Ishikawa (cell line): ENCODE measurements at regions not wholly inside any gene's neighbourhood (a gene's known extent, or its start where the extent isn't known, plus 50 kb on each side); places are given as distances from the start of the nearest gene placed in this dataset.

Experiments used
- CEBPB ChIP-seq: IDR thresholded peaks from 2 replicates; pipeline ENCODE4 v1.6.1; 2012
- CREB1 ChIP-seq: IDR thresholded peaks from 2 replicates; pipeline ENCODE4 v1.6.1; 2012; ENCODE audit warnings: low read depth
- EGR1 ChIP-seq: IDR thresholded peaks from 2 replicates; pipeline ENCODE4 v1.6.1; 2012
- EP300 ChIP-seq: IDR thresholded peaks from 2 replicates; pipeline ENCODE4 v1.6.1; 2012; ENCODE audit warnings: borderline replicate concordance
- FOXM1 ChIP-seq: IDR thresholded peaks from 2 replicates; pipeline ENCODE4 v1.6.1; 2012; ENCODE audit warnings: low read depth, borderline replicate concordance
- MAX ChIP-seq: IDR thresholded peaks from 2 replicates; pipeline ENCODE4 v1.6.1; 2012
- NFIC ChIP-seq: IDR thresholded peaks from 2 replicates; pipeline ENCODE4 v1.6.1; 2012
- RAD21 ChIP-seq: IDR thresholded peaks from 2 replicates; pipeline ENCODE4 v1.6.1; 2012; ENCODE audit warnings: low read depth
- REST ChIP-seq: IDR thresholded peaks from 2 replicates; pipeline ENCODE4 v1.6.1; 2012; ENCODE audit warnings: low read depth, mild to moderate bottlenecking
- TAF1 ChIP-seq: IDR thresholded peaks from 2 replicates; pipeline ENCODE4 v1.6.1; 2012; ENCODE audit warnings: low read depth, mild to moderate bottlenecking
- TCF12 ChIP-seq: IDR thresholded peaks from 2 replicates; pipeline ENCODE4 v1.6.1; 2012; ENCODE audit warnings: low read depth
- TEAD4 ChIP-seq: IDR thresholded peaks from 2 replicates; pipeline ENCODE4 v1.6.1; 2012
- USF1 ChIP-seq: IDR thresholded peaks from 2 replicates; pipeline ENCODE4 v1.6.1; 2012
- YY1 ChIP-seq: IDR thresholded peaks from 2 replicates; pipeline ENCODE4 v1.6.1; 2012; ENCODE audit warnings: low read depth
- ZBTB7A ChIP-seq: IDR thresholded peaks from 2 replicates; pipeline ENCODE4 v1.6.1; 2012; ENCODE audit warnings: low read depth

- TF ChIP-seq ZBTB7A, result peak; percentile 23; the same call in 1 of the 2 replicates
- peak; percentile 37; the same call in 1 of the 2 replicates for TF ChIP-seq YY1
- peak; percentile 9; the same call in 1 of the 2 replicates for TF ChIP-seq TEAD4
- peak; percentile 57; the same call in 1 of the 2 replicates for TF ChIP-seq MAX
- TF ChIP-seq REST, result no peak
- no peak for TF ChIP-seq RAD21
These were observed 74.0 kb upstream of the CUX1 start for GRCh38 chr7:101743241-101743994.

GRCh38 chr7:101743995-101744360 is 73.4 kb upstream of the CUX1 start:
- TF ChIP-seq CREB1, result no peak
- no peak for TF ChIP-seq TCF12
- TF ChIP-seq USF1, result no peak
- TF ChIP-seq FOXM1, result no peak
- TF ChIP-seq YY1, result no peak
- TF ChIP-seq EGR1, result no peak
- no peak for TF ChIP-seq ZBTB7A
- no peak for TF ChIP-seq TAF1
- no peak for TF ChIP-seq CEBPB
- TF ChIP-seq RAD21, result no peak
- no peak for TF ChIP-seq EP300
- TF ChIP-seq MAX, result no peak
- no peak for TF ChIP-seq NFIC
- TF ChIP-seq REST, result no peak
- TF ChIP-seq TEAD4, result no peak

- no peak for TF ChIP-seq TEAD4
- TF ChIP-seq EP300, result no peak
- TF ChIP-seq MAX, result no peak
- TF ChIP-seq YY1, result no peak
- TF ChIP-seq TCF12, result no peak
- TF ChIP-seq USF1, result no peak
- TF ChIP-seq NFIC, result no peak
- no peak for TF ChIP-seq REST
- no peak for TF ChIP-seq RAD21
These were observed 72.8 kb upstream of the CUX1 start for GRCh38 chr7:101744588-101744987.

GRCh38 chr7:101746314-101746713 is 71.1 kb upstream of the CUX1 start:
- TF ChIP-seq NFIC, result no peak
- TF ChIP-seq CEBPB, result no peak
- TF ChIP-seq REST, result no peak
- TF ChIP-seq CREB1, result no peak
